Transverse colon (tissue), 4 donors: ENCODE measurements at regions not wholly inside any gene's neighbourhood (a gene's known extent, or its start where the extent isn't known, plus 50 kb on each side); places are given as distances from the start of the nearest gene placed in this dataset.

Experiments
- DNase-seq: peaks from one replicate; pipeline ENCODE4 v3.0.0-alpha.2; 2019
- H3K27ac ChIP-seq, 4 donors: fragments of 200-600 bp; sonication (generic); 2 replicates each; pipeline ENCODE4 v1.5.1; 2016 to 2018; ENCODE audit warnings: inconsistent platforms in 4 of 4
- H3K27me3 ChIP-seq: fragments of 200-600 bp; sonication (generic); 2 replicates; pipeline ENCODE4 v1.5.1; 2017; ENCODE audit warnings: inconsistent platforms
- H3K36me3 ChIP-seq, 4 donors: fragments of 200-600 bp; sonication (generic); 2 replicates each; pipeline ENCODE4 v1.5.1; 2017 to 2019; ENCODE audit warnings: inconsistent platforms in 4 of 4
- H3K4me1 ChIP-seq, 4 donors: fragments of 200-600 bp; sonication (generic); 2 replicates each; pipeline ENCODE4 v1.5.1; 2017 to 2020; ENCODE audit warnings: inconsistent platforms in 4 of 4
- H3K4me3 ChIP-seq, 4 donors: fragments of 200-600 bp; sonication (generic); 1 replicate in 1 of 4; 2 replicates in 3 of 4; pipeline versions ENCODE4 v1.5.1 to v1.6.1; 2017 to 2019; ENCODE audit warnings: inconsistent platforms in 4 of 4
- H3K9me3 ChIP-seq, 2 donors: fragments of 200-600 bp; sonication (generic); 2 replicates each; pipeline ENCODE4 v1.5.1; 2017 to 2019; ENCODE audit warnings: inconsistent platforms in 2 of 2
- EP300 ChIP-seq: sonication (generic); formaldehyde crosslinking; IDR thresholded peaks from one replicate; pipeline ENCODE4 v1.6.1; 2017; ENCODE audit warnings: antibody characterized with exemption, low read depth
- POLR2A ChIP-seq: fragments of 450-650 bp; IDR thresholded peaks from one replicate; pipeline ENCODE4 v1.6.1; 2016; ENCODE audit warnings: antibody characterized with exemption, mild to moderate bottlenecking, moderate library complexity
- POLR2AphosphoS5 ChIP-seq, 3 donors: sonication (generic); formaldehyde crosslinking; IDR thresholded peaks; one replicate each; pipeline ENCODE4 v1.6.1; 2016; ENCODE audit warnings: antibody characterized with exemption in 3 of 3
- WGBS, 2 donors: methylation state at CpG; one replicate each; pipeline ENCODE4 v1.1.5; 2018; ENCODE audit warnings: low coverage in 1 of 2; 5-methylcytosine and 5-hydroxymethylcytosine counted together
- in situ Hi-C, 4 donors: fragments of 200-750 bp; cut with MboI; loops; one replicate each; pipeline versions ENCODE4 v1.15.0 to v1.15.1; 2017; ENCODE audit warnings: low sequenced_read_pairs in 3 of 4, low pct_ligation_motif_present in 1 of 4, low pct_unique_long_range_greater_than_20kb in 1 of 4
- intact Hi-C: fragments of 100-400 bp; cut with DNase I; formaldehyde crosslinking; loops from one replicate; pipeline ENCODE4 v1.15.1; 2023; ENCODE audit warnings: low total_unique reads
- TF ChIP-seq, protein P1 (sequence below), 5 experiments: fragments of 200-600 bp in 3 of 5; fragments of 450-650 bp in 2 of 5; sonication (generic) in 3 of 5; IDR thresholded peaks; 1 replicate in 2 of 5; 2 replicates in 3 of 5; pipeline ENCODE4 v1.5.1; 2016 to 2017; ENCODE audit warnings: antibody characterized with exemption in 5 of 5, inconsistent platforms in 3 of 5, mild to moderate bottlenecking in 2 of 5, moderate library complexity in 1 of 5

DNA sequence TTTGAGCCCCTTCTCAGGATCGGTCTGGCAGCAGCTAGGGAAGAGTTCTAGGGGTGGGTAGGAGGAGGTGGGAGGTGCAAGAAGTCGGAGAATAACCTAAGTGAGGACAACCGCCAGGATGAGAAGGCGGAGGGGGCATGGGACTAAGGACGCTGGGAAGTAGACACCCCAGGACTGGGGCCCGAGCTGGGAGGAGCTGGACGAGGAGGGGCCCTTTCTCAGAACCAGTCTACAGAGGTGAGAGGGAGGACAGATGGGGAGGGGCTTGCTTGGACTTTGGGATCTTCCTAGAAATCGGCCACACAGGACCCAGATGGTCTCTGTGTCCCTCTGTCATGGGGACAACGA, 90.0 kb upstream of the MYL10 start:
- TF ChIP-seq, protein P1, sequence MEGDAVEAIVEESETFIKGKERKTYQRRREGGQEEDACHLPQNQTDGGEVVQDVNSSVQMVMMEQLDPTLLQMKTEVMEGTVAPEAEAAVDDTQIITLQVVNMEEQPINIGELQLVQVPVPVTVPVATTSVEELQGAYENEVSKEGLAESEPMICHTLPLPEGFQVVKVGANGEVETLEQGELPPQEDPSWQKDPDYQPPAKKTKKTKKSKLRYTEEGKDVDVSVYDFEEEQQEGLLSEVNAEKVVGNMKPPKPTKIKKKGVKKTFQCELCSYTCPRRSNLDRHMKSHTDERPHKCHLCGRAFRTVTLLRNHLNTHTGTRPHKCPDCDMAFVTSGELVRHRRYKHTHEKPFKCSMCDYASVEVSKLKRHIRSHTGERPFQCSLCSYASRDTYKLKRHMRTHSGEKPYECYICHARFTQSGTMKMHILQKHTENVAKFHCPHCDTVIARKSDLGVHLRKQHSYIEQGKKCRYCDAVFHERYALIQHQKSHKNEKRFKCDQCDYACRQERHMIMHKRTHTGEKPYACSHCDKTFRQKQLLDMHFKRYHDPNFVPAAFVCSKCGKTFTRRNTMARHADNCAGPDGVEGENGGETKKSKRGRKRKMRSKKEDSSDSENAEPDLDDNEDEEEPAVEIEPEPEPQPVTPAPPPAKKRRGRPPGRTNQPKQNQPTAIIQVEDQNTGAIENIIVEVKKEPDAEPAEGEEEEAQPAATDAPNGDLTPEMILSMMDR (IDR thresholded peaks at IDR 0.05) = no peak
- TF ChIP-seq EP300 (no peak), POLR2AphosphoS5 (IDR thresholded peaks at IDR 0.05) (no peak), POLR2A (no peak)
- Histone ChIP-seq H3K27me3 (no peaks in the 10 kb centered on the region), H3K4me3 (no peak overlapping the region), H3K36me3 (no peaks in the 10 kb centered on the region), H3K27ac (no peak overlapping the region), H3K9me3 (no peaks in the 10 kb centered on the region), H3K4me1 (peaks cover 0 to 16% (median 8%) of the 10 kb centered on the region in 4 donors)
- DNase-seq = no peak
- WGBS, 2 donors = 85 to 86% methylated on average over 5 to 9 of the region's 9 CpGs
- in situ Hi-C loops (no loop called here), intact Hi-C loops (no loop called here)

DNA sequence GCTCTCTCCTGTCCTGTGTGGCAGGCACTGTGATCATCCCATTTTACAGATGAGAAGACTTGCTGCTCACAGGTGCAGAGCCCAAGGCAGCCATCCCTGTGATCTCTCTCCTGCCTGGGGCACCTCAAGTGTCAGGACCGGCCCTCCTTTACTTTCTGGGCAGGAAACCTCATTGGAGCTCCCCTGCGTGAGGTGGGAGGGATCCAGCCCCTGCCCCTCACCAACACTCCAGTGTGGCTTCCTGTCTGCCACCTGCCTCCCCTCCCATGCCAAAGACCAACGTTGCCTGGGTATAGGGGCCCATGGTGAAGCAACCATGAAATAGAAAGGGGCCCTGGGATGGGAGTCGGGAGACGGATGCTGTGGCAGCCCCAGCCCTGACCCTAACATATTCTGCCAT, 91.2 kb upstream of the MYL10 start:
- intact Hi-C loops = no loop called here
- no peaks in the 10 kb centered on the region for H3K36me3 ChIP-seq
- H3K4me3 ChIP-seq = no peak overlapping the region
- no peak for DNase-seq
- H3K9me3 ChIP-seq = no peaks in the 10 kb centered on the region
- H3K27me3 ChIP-seq = no peaks in the 10 kb centered on the region
- in situ Hi-C loops = no loop called here
- 82 to 83% methylated on average over 2 to 5 of the region's 5 CpGs for WGBS, 2 donors
- no peak for TF ChIP-seq POLR2A
- no peak overlapping the region for H3K27ac ChIP-seq
- peaks cover 0 to 16% (median 8%) of the 10 kb centered on the region in 4 donors for H3K4me1 ChIP-seq

DNA sequence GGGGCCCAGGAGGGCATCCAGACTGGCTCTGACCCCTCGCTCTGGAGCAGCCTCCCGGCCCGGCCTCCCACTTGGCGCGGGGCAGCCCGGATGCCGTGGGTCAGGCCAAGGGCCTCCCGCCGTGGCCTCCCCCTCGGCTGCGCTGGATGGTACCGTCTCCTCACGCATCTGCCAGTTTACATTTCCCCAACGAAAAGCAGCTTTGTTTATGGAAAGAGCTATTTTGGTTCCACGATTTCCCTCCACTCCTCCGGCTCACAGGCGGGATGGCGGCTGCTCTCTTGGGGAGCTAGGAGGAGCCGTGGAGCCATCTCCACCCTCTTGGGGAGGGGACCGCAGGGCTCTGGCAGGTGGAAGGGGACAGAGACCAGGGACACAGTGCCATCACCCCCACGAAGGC, 93.2 kb upstream of the MYL10 start:
- Histone ChIP-seq H3K4me1 (peaks cover 0 to 16% (median 8%) of the 10 kb centered on the region in 4 donors), H3K9me3 (no peaks in the 10 kb centered on the region), H3K36me3 (no peaks in the 10 kb centered on the region), H3K27ac (no peak overlapping the region), H3K4me3 (no peak overlapping the region), H3K27me3 (no peaks in the 10 kb centered on the region)
- in situ Hi-C loops (no loop called here), intact Hi-C loops (no loop called here)
- TF ChIP-seq, protein P1 (IDR thresholded peaks at IDR 0.05) = no peak
- TF ChIP-seq POLR2AphosphoS5 (IDR thresholded peaks at IDR 0.05) (no peak), EP300 (no peak), POLR2A (no peak)
- WGBS, 2 donors = 75% methylated on average over 21 of the region's 21 CpGs; no CpG with 5 or more reads in 1 of the 2 donors
- no peak for DNase-seq

DNA sequence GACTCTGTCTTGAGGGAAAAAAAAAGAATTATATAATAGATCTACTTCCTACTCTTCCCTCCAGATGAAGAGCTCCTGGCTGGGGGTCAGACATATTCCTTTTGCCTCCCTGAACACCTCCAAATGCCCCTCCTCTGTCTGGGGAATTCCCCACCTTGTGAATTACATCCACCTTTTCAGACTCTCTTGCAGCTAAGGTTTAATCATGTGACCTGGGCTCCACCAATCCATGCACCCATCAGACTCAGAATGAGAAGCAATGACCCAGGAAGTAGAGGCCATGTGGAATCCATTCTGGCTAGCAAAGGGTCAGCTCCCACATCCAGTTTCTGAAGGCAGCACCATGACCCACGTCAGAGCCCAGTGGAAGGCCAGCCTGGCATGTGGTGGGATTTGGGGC, 93.6 kb upstream of the CUX1 start:
- H3K9me3 ChIP-seq = no peaks in the 10 kb centered on the region
- no peak overlapping the region for H3K4me3 ChIP-seq
- no peak overlapping the region for H3K27ac ChIP-seq
- 93% methylated on average over 1 of the region's 1 CpG; no CpG with 5 or more reads in 1 of the 2 donors for WGBS, 2 donors
- H3K4me1 ChIP-seq = peaks cover 0 to 13% (median 1%) of the 10 kb centered on the region in 4 donors
- in situ Hi-C loops (no loop called here), intact Hi-C loops (no loop called here)
- no peak for TF ChIP-seq EP300
- TF ChIP-seq POLR2AphosphoS5 (IDR thresholded peaks at IDR 0.05) = no peak
- TF ChIP-seq, protein P1 (IDR thresholded peaks at IDR 0.05) = no peak
- no peaks in the 10 kb centered on the region for H3K36me3 ChIP-seq
- no peak for DNase-seq
- H3K27me3 ChIP-seq = no peaks in the 10 kb centered on the region

DNA sequence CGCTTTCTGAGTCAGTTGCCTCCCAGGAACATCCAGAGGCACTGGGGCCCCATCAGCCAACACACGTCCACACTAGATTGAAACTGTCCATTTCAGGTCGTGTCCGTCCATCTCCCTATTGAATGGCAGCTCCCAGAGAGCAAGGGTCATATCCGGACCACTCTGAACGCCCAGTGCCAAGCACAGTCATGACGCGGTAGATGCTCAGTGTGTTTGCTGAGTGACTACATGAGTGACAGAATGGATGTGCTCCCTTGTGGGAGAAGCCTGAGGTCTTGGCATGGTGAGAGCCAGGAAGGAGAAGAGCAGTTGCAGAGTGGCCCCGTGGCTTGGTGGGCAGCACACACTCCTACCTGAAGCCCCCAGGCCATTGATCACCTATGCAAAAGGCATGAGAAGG, 92.5 kb upstream of the CUX1 start:
- Histone ChIP-seq H3K4me3 (no peak overlapping the region), H3K27me3 (no peaks in the 10 kb centered on the region), H3K9me3 (no peaks in the 10 kb centered on the region), H3K4me1 (peaks cover 0 to 22% (median 6%) of the 10 kb centered on the region in 4 donors), H3K36me3 (no peaks in the 10 kb centered on the region), H3K27ac (no peak overlapping the region)
- 91 to 100% methylated on average over 6 to 9 of the region's 9 CpGs for WGBS, 2 donors
- TF ChIP-seq EP300 (no peak), POLR2AphosphoS5 (IDR thresholded peaks at IDR 0.05) (no peak), POLR2A (no peak)
- TF ChIP-seq, protein P1 (IDR thresholded peaks at IDR 0.05) = no peak
- intact Hi-C loops (no loop called here), in situ Hi-C loops (no loop called here)
- DNase-seq = no peak
